Caco-2 (cell line): ENCODE measurements at regions not wholly inside any gene's neighbourhood (a gene's known extent, or its start where the extent isn't known, plus 50 kb on each side); places are given as distances from the start of the nearest gene placed in this dataset.

Experiments used
- BruUV-seq: library from RNA; stranded (reverse); fragments of 400-500 nt; replicated peaks from 2 replicates; lab custom pipeline; 2021; lab: Mats Ljungman, UMichigan
- CTCF ChIA-PET: fragments of 300-600 bp; sonication (Branson Sonifier 250); formaldehyde crosslinking; loops from one replicate; lab custom pipeline; 2022; ENCODE audit warnings: antibody characterized with exemption; lab: Charles Lee
- POLR2A ChIA-PET: fragments of 300-600 bp; sonication (Branson Sonifier 250); formaldehyde crosslinking; loops from one replicate; lab custom pipeline; 2022; ENCODE audit warnings: antibody characterized with exemption; lab: Charles Lee
- DNase-seq, 2 experiments: peaks; one replicate each; pipeline versions ENCODE4 v3.0.0 to v3.0.0-alpha.2; 2020 to 2022
- H3K27me3 ChIP-seq: replicated peaks from 2 replicates; pipeline ENCODE4 v1.6.0; 2011; ENCODE audit warnings: low read length; ENCODE audit not compliant: control insufficient read depth, insufficient read depth
- H3K36me3 ChIP-seq: 2 replicates; pipeline ENCODE4 v1.5.1; 2011; ENCODE audit warnings: low read length; ENCODE audit not compliant: control insufficient read depth, insufficient read depth
- H3K4me1 ChIP-seq: fragments of 250-450 bp; sonication (Bioruptor Pico); 2 replicates; pipeline ENCODE4 v1.5.1; 2020; ENCODE audit warnings: mild to moderate bottlenecking
- H3K4me3 ChIP-seq: 2 replicates; pipeline ENCODE4 v1.5.1; 2011; ENCODE audit warnings: low read depth, mild to moderate bottlenecking, control low read depth, low read length
- H3K9me3 ChIP-seq: fragments of 250-450 bp; sonication (Bioruptor Pico); 2 replicates; pipeline ENCODE4 v1.5.1; 2020; ENCODE audit warnings: mild to moderate bottlenecking, moderate library complexity
- H3K27ac Mint-ChIP-seq: one replicate; pipeline ENCODE4 v1.8.0; 2022; ENCODE audit warnings: mixed read lengths; ENCODE audit not compliant: unreplicated experiment
- H3K27me3 Mint-ChIP-seq: one replicate; pipeline ENCODE4 v1.8.0; 2022; ENCODE audit warnings: mixed read lengths; ENCODE audit not compliant: insufficient read depth, unreplicated experiment
- H3K36me3 Mint-ChIP-seq: one replicate; pipeline ENCODE4 v1.8.0; 2022; ENCODE audit warnings: mild to moderate bottlenecking, mixed read lengths; ENCODE audit not compliant: insufficient read depth, unreplicated experiment
- H3K4me1 Mint-ChIP-seq: one replicate; pipeline ENCODE4 v1.8.0; 2022; ENCODE audit warnings: low read depth, mixed read lengths; ENCODE audit not compliant: unreplicated experiment
- H3K4me3 Mint-ChIP-seq: one replicate; pipeline ENCODE4 v1.8.0; 2022; ENCODE audit warnings: mild to moderate bottlenecking, moderate library complexity, mixed read lengths; ENCODE audit not compliant: unreplicated experiment
- H3K9me3 Mint-ChIP-seq: one replicate; pipeline ENCODE4 v1.8.0; 2022; ENCODE audit warnings: mixed read lengths; ENCODE audit not compliant: unreplicated experiment
- CTCF ChIP-seq, 2 experiments: fragments of 200-600 bp in 1 of 2; IDR thresholded peaks; 1 replicate in 1 of 2; 2 replicates in 1 of 2; pipeline versions ENCODE4 v1.5.1 to v1.8.0; 2011 to 2022; ENCODE audit warnings: antibody characterized with exemption in 1 of 2, control low read depth in 1 of 2, inconsistent platforms in 1 of 2, low read depth in 1 of 2, low read length in 1 of 2, mild to moderate bottlenecking in 1 of 2, moderate library complexity in 1 of 2; ENCODE audit not compliant: insufficient read depth in 1 of 2, severe bottlenecking in 1 of 2, unreplicated experiment in 1 of 2
- intact Hi-C: fragments of 100-400 bp; cut with micrococcal nuclease; formaldehyde crosslinking; loops from one replicate; pipeline ENCODE4 v1.10.0; 2022; ENCODE audit not compliant: unreplicated experiment

DNA sequence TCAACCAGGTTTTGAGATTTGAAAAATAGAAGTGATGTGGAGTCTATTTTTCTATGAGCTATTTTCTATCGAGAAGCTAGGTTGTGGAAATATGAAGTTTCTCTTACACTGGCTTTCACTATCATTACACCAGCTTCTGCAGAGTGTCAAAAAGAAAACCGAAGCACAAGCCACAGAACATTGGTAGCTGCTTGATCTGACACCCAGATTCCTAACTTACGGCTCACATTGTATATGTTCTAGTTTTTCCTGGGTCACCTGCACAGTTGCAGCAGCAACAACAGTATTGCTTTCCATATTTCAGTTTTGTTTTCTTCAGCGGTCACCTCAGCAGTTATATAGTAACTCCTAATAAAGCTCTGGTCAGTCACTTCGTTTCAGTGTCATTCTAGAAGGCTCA, 790.1 kb downstream of the PLOD2 start:
- intact Hi-C loops: no loop called here
- H3K36me3 Mint-ChIP-seq: no peaks in the 10 kb centered on the region
- DNase-seq: no peak
- H3K27me3 ChIP-seq: no peaks in the 10 kb centered on the region
- no peaks in the 10 kb centered on the region for H3K9me3 ChIP-seq
- H3K4me1 ChIP-seq: no peaks in the 10 kb centered on the region; the same call in 1 of the 2 replicates
- no peak overlapping the region for H3K27ac Mint-ChIP-seq
- no peaks in the 10 kb centered on the region for H3K4me1 Mint-ChIP-seq
- no peaks in the 10 kb centered on the region for H3K36me3 ChIP-seq
- BruUV-seq: no TSS peak
- no peak overlapping the region for H3K4me3 ChIP-seq
- no peak overlapping the region for H3K4me3 Mint-ChIP-seq
- no peaks in the 10 kb centered on the region for H3K27me3 Mint-ChIP-seq
- TF ChIP-seq CTCF (IDR thresholded peaks at IDR 0.05; ENCODE audit: insufficient read depth in 1 of 2, low read depth in 1 of 2, low read length in 1 of 2, severe bottlenecking in 1 of 2, unreplicated experiment in 1 of 2): no peak
- ChIA-PET CTCF (no interaction called here), POLR2A (no interaction called here)
- H3K9me3 Mint-ChIP-seq: no peaks in the 10 kb centered on the region

- Histone ChIP-seq H3K4me1 (no peaks in the 10 kb centered on the region), H3K4me3 (no peak overlapping the region), H3K36me3 (no peaks in the 10 kb centered on the region), H3K27me3 (no peaks in the 10 kb centered on the region), H3K9me3 (no peaks in the 10 kb centered on the region)
- Mint-ChIP-seq H3K4me3 (no peak overlapping the region), H3K27ac (no peak overlapping the region), H3K27me3 (no peaks in the 10 kb centered on the region), H3K4me1 (no peaks in the 10 kb centered on the region), H3K9me3 (no peaks in the 10 kb centered on the region), H3K36me3 (no peaks in the 10 kb centered on the region)
- no peak for TF ChIP-seq CTCF (IDR thresholded peaks at IDR 0.05; ENCODE audit: insufficient read depth in 1 of 2, low read depth in 1 of 2, low read length in 1 of 2, severe bottlenecking in 1 of 2, unreplicated experiment in 1 of 2)
- POLR2A ChIA-PET: no interaction called here
- no TSS peak for BruUV-seq
- intact Hi-C loops: no loop called here
- DNase-seq: no peak
- CTCF ChIA-PET: no interaction called here
Measured at GRCh38 chr3:145377301-145377700, 783.7 kb downstream of the PLOD2 start.

- BruUV-seq: no TSS peak
- H3K27me3 ChIP-seq: no peaks in the 10 kb centered on the region
- Mint-ChIP-seq H3K4me3 (no peak overlapping the region), H3K36me3 (no peaks in the 10 kb centered on the region), H3K4me1 (no peaks in the 10 kb centered on the region), H3K27ac (no peak overlapping the region), H3K27me3 (no peaks in the 10 kb centered on the region), H3K9me3 (no peaks in the 10 kb centered on the region)
- no peak for TF ChIP-seq CTCF (IDR thresholded peaks at IDR 0.05; ENCODE audit: insufficient read depth in 1 of 2, low read depth in 1 of 2, low read length in 1 of 2, severe bottlenecking in 1 of 2, unreplicated experiment in 1 of 2)
- no peaks in the 10 kb centered on the region for H3K4me1 ChIP-seq
- intact Hi-C loops: no loop called here
- ChIA-PET CTCF (no interaction called here), POLR2A (no interaction called here)
- no peak for DNase-seq
- H3K36me3 ChIP-seq: no peaks in the 10 kb centered on the region
- no peak overlapping the region for H3K4me3 ChIP-seq
- no peaks in the 10 kb centered on the region for H3K9me3 ChIP-seq
Measured at GRCh38 chr3:145383416-145383815, 777.6 kb downstream of the PLOD2 start.
